DOHH2 (cell line): ENCODE measurements at regions not wholly inside any gene's neighbourhood (a gene's known extent, or its start where the extent isn't known, plus 50 kb on each side); places are given as distances from the start of the nearest gene placed in this dataset.

Source experiments
- H3F3A ChIP-seq: fragments of 200-600 bp; sonication (generic), shearing (Covaris generic); 2 replicates; pipeline ENCODE4 v1.6.0; 2016; ENCODE audit warnings: antibody characterized with exemption, mild to moderate bottlenecking; ENCODE audit not compliant: control insufficient read depth, insufficient read depth
- H3K27ac ChIP-seq: fragments of 200-600 bp; sonication (generic); 2 replicates; pipeline ENCODE4 v1.5.1; 2014; ENCODE audit warnings: low read depth, mild to moderate bottlenecking, low read length, moderate library complexity
- H3K27me3 ChIP-seq: fragments of 200-600 bp; sonication (generic); 2 replicates; pipeline ENCODE4 v1.6.1; 2014; ENCODE audit warnings: mild to moderate bottlenecking, low read length, mixed read lengths; ENCODE audit not compliant: control insufficient read depth
- H3K36me3 ChIP-seq: fragments of 200-600 bp; sonication (generic); 2 replicates; pipeline ENCODE4 v1.6.1; 2014; ENCODE audit warnings: mild to moderate bottlenecking, low read length, moderate library complexity, mixed read lengths; ENCODE audit not compliant: control insufficient read depth
- H3K4me1 ChIP-seq: fragments of 200-600 bp; sonication (generic); 2 replicates; pipeline ENCODE4 v1.6.1; 2014; ENCODE audit warnings: mild to moderate bottlenecking, low read length, mixed read lengths; ENCODE audit not compliant: control insufficient read depth
- H3K4me2 ChIP-seq: fragments of 200-600 bp; sonication (generic); 2 replicates; pipeline ENCODE4 v1.6.0; 2014; ENCODE audit warnings: mild to moderate bottlenecking, low read length, moderate library complexity
- H3K4me3 ChIP-seq: fragments of 200-600 bp; sonication (generic); 2 replicates; pipeline ENCODE4 v1.5.1; 2014; ENCODE audit warnings: mild to moderate bottlenecking, low read length, mixed read lengths
- H3K79me2 ChIP-seq: fragments of 200-600 bp; sonication (generic); 2 replicates; pipeline ENCODE4 v1.6.1; 2014; ENCODE audit warnings: mild to moderate bottlenecking, low read length, mixed read lengths; ENCODE audit not compliant: control insufficient read depth
- H3K9me2 ChIP-seq: fragments of 200-600 bp; sonication (generic); replicated peaks from 2 replicates; pipeline ENCODE4 v1.6.1; 2014; ENCODE audit warnings: mild to moderate bottlenecking, low read length, mixed read lengths; ENCODE audit not compliant: control insufficient read depth
- H3K9me3 ChIP-seq: fragments of 200-600 bp; sonication (generic); 2 replicates; pipeline ENCODE4 v1.6.1; 2014; ENCODE audit warnings: antibody characterized with exemption, low read length, mixed read lengths; ENCODE audit not compliant: control insufficient read depth, insufficient read depth
- H4K20me1 ChIP-seq: fragments of 200-600 bp; sonication (generic); 2 replicates; pipeline ENCODE4 v1.6.0; 2014; ENCODE audit warnings: low read depth, mild to moderate bottlenecking, antibody characterized with exemption, low read length, moderate library complexity; ENCODE audit not compliant: control insufficient read depth, insufficient read depth
- CTCF ChIP-seq: fragments of 200-600 bp; sonication (generic); IDR thresholded peaks from one replicate; pipeline ENCODE4 v1.5.1; 2014; ENCODE audit warnings: antibody characterized with exemption, mild to moderate bottlenecking, low read depth, low read length; ENCODE audit not compliant: poor library complexity, severe bottlenecking
- EZH2phosphoT487 ChIP-seq: fragments of 200-600 bp; sonication (generic); IDR thresholded peaks from 2 replicates; pipeline ENCODE4 v1.6.1; 2017; ENCODE audit warnings: borderline replicate concordance, mild to moderate bottlenecking, antibody characterized with exemption, low read length, moderate library complexity, mixed read lengths

DNA sequence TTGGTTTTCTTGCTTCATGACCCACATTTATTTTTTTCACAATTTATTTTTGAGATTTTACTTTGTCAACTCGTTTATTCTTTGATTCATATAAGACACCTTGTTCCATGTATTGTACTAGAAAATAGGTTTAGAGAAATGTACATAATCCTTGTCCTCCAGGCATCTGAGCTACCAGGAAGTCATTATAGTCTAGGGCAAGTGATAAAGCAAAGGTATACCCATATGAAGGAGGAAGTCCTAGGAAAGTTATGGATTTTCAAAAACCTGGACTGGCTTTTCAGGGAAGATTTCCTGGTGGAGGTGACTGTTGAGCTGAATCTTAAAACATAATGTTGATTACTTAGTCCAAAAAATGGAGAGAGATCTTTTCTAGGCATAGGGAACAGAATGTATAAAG, 98.8 kb upstream of the SHISA6 start:
- Histone ChIP-seq H3K4me1 (no peaks in the 10 kb centered on the region), H3K79me2 (no peaks in the 10 kb centered on the region), H3K27me3 (no peaks in the 10 kb centered on the region), H3K27ac (no peak overlapping the region), H3K4me2 (no peak overlapping the region), H3K4me3 (no peak overlapping the region), H3F3A (no peaks in the 10 kb centered on the region), H3K36me3 (no peaks in the 10 kb centered on the region), H3K9me3 (no peaks in the 10 kb centered on the region), H3K9me2 (no peaks in the 10 kb centered on the region), H4K20me1 (no peaks in the 10 kb centered on the region)
- no peak for TF ChIP-seq EZH2phosphoT487
- TF ChIP-seq CTCF = no peak

- TF ChIP-seq EZH2phosphoT487 = no peak
- Histone ChIP-seq H3K9me3 (no peaks in the 10 kb centered on the region), H3K27me3 (no peaks in the 10 kb centered on the region), H4K20me1 (no peaks in the 10 kb centered on the region), H3K4me1 (no peaks in the 10 kb centered on the region), H3K27ac (no peak overlapping the region), H3K79me2 (no peaks in the 10 kb centered on the region), H3K36me3 (no peaks in the 10 kb centered on the region), H3F3A (no peaks in the 10 kb centered on the region), H3K4me2 (no peak overlapping the region), H3K4me3 (no peak overlapping the region), H3K9me2 (no peaks in the 10 kb centered on the region)
Measured at GRCh38 chr17:11140501-11140900, 100.5 kb upstream of the SHISA6 start.

GRCh38 chr17:11140043-11140442, 101.0 kb upstream of the SHISA6 start:
- no peaks in the 10 kb centered on the region for H4K20me1 ChIP-seq
- no peak overlapping the region for H3K4me3 ChIP-seq
- H3K27ac ChIP-seq = no peak overlapping the region
- no peaks in the 10 kb centered on the region for H3K9me2 ChIP-seq
- no peaks in the 10 kb centered on the region for H3F3A ChIP-seq
- TF ChIP-seq CTCF (no peak), EZH2phosphoT487 (no peak)
- H3K4me1 ChIP-seq = no peaks in the 10 kb centered on the region
- no peaks in the 10 kb centered on the region for H3K9me3 ChIP-seq
- H3K4me2 ChIP-seq = no peak overlapping the region
- H3K27me3 ChIP-seq = no peaks in the 10 kb centered on the region
- H3K79me2 ChIP-seq = no peaks in the 10 kb centered on the region
- no peaks in the 10 kb centered on the region for H3K36me3 ChIP-seq

- Histone ChIP-seq H3K4me1 (no peaks in the 10 kb centered on the region), H3F3A (no peaks in the 10 kb centered on the region), H3K9me3 (no peaks in the 10 kb centered on the region), H3K9me2 (no peaks in the 10 kb centered on the region), H4K20me1 (no peaks in the 10 kb centered on the region), H3K27ac (no peak overlapping the region), H3K4me2 (no peak overlapping the region), H3K36me3 (no peaks in the 10 kb centered on the region), H3K27me3 (no peaks in the 10 kb centered on the region), H3K4me3 (no peak overlapping the region), H3K79me2 (no peaks in the 10 kb centered on the region)
- no peak for TF ChIP-seq EZH2phosphoT487
- TF ChIP-seq CTCF = no peak
Measured at GRCh38 chr17:11138023-11138422, 103.0 kb upstream of the SHISA6 start.
